HG03520 (cell line): ENCODE measurements at regions not wholly inside any gene's neighbourhood (a gene's known extent, or its start where the extent isn't known, plus 50 kb on each side); places are given as distances from the start of the nearest gene placed in this dataset.

ENCODE experiments used
- ATAC-seq: cut with Tn5 transposase; IDR thresholded peaks from one replicate; pipeline ENCODE4 v1.9.1; 2021; ENCODE audit warnings: mild to moderate bottlenecking, moderate library complexity; ENCODE audit not compliant: unreplicated experiment

GRCh38 chrX:10800796-10801195, 180.4 kb upstream of the MID1 start:
- no peak for ATAC-seq

- no peak for ATAC-seq
Observed at GRCh38 chrX:10811111-10811510, 190.7 kb upstream of the MID1 start.

- ATAC-seq = no peak
Observed at GRCh38 chrX:10813761-10814160, 193.4 kb upstream of the MID1 start.

- ATAC-seq = no peak
Observed at GRCh38 chrX:10818651-10819050, 198.3 kb upstream of the MID1 start.

DNA sequence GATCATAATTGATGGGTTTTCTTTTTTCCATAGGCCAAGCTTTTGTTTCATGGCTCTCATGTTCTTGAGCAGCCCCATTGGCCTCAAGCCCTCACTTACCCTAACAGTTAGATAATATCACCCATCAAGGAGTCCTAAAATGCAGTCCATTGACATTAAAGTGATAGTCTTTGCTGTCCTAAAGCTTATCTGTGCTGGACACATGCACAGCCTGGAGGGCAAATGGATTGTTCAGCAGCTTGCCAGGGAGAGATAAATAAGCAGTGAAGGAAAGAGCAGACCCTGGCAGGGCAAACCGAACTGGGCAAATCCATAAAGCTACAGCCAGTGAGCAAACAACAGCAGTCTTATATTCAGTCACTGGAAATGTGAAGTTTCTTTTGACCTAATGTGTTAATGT, 199.6 kb upstream of the MID1 start:
- no peak for ATAC-seq

GRCh38 chrX:10821293-10821692, 200.9 kb upstream of the MID1 start:
- ATAC-seq = no peak

GRCh38 chrX:10828036-10828435, 207.7 kb upstream of the MID1 start:
- no peak for ATAC-seq

DNA sequence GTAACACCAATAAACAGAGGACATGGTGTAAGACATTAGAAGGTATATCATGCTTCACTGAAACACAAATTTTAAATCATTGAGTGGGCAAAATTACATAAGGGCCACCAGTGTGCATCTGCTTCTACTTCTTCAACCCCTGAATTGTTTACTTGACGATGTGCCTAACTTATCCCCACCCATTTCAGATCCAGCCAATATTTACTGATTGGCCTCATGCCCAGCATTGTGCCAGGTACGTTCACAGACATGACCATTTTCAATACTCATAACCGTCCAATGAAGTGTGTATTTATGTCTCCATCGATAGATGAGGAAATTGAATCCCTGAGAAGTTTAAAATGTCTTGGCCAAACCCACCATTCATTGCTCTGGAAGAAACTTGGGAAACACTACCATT, 208.3 kb upstream of the MID1 start:
- no peak for ATAC-seq

GRCh38 chrX:10831716-10832502, 211.5 kb upstream of the MID1 start:
- ATAC-seq = no peak

GRCh38 chrX:10833299-10834169, 213.1 kb upstream of the MID1 start:
- ATAC-seq = no peak

DNA sequence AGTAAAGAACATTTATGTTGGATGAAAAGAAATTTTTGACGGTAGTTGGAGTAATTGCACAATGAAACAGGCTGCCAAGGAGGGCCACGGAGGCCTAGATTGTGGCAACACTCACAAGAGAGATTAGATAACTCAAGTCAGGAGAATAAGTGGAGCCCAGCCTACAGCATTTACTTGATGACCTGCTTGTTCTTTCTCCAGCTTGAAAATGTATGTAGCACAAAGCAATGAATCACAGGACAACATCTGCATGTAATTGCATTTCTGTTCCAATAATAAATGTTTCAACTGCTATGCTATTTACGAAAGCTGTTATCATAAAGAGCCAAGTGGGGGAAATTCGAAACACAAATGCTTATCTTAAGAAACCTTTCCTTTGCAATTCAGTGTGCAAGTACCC, 221.2 kb upstream of the MID1 start:
- no peak for ATAC-seq

DNA sequence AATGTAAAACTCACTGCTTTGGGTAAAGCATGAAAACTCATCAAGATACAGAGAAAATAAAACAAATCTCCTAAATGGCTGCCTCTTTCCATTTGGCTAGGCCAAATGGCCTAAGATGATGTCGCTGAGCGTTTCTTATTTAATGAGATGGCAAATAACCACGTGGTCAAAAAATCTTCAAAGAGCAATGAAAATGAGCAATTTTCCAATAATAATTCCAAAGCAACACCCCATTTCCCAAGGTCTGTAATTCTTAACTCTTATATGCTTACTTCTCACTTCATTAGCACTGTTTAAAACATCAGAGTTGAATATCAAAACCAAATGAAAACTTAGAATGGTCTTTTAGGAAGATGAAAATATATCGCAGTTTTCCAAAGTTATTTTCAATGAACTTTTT, 222.3 kb upstream of the MID1 start:
- ATAC-seq = no peak

GRCh38 chrX:10847333-10847732, 226.9 kb upstream of the MID1 start:
- no peak for ATAC-seq

DNA sequence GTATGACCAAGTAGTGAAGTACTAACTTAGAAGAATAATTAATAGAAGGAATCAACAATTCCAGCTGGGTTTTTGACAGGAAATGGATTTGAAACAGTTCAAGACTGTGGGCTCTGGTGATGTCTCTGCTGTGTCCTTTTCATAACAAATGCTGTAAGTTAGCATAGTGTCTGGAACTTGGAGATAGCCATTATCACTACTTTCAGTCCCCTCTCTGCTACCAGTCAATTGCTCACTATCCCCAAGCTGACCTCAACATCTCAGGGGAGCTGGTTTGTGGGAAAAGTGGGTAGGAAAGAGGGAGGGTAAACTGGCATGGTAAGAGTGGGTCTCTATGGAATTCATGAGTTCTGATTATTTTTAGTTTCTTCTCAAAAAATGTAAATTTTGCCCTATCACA, 231.4 kb upstream of the MID1 start:
- ATAC-seq = no peak

GRCh38 chrX:10854594-10854993, 234.2 kb upstream of the MID1 start:
- ATAC-seq = no peak

GRCh38 chrX:10855845-10856244, 235.5 kb upstream of the MID1 start:
- no peak for ATAC-seq

GRCh38 chrX:10856797-10857196, 236.4 kb upstream of the MID1 start:
- ATAC-seq = no peak

DNA sequence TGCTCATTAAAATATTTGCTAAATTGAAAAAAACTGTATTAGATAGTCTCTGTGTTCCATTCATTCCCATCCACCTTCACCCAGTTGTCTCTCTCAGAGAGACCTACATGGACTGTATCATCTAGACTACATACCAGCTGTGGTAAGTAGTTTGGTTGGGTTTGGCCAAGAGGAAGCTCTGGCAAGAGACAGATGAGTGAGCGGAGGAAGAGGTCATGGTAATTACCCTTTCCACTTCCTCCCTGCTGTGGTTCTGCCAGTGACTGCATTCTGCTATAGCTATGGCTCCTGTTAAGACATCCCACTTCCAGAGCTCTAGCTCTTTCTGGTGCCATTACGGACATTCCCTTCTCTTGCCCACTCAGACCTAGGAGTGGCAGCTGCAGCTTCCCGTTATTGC, 239.0 kb upstream of the MID1 start:
- ATAC-seq = no peak

GRCh38 chrX:10875995-10876394, 235.1 kb upstream of the HCCS start:
- ATAC-seq = peak; percentile 73

GRCh38 chrX:10882484-10882883, 228.6 kb upstream of the HCCS start:
- no peak for ATAC-seq

GRCh38 chrX:10884246-10884645, 226.9 kb upstream of the HCCS start:
- no peak for ATAC-seq

DNA sequence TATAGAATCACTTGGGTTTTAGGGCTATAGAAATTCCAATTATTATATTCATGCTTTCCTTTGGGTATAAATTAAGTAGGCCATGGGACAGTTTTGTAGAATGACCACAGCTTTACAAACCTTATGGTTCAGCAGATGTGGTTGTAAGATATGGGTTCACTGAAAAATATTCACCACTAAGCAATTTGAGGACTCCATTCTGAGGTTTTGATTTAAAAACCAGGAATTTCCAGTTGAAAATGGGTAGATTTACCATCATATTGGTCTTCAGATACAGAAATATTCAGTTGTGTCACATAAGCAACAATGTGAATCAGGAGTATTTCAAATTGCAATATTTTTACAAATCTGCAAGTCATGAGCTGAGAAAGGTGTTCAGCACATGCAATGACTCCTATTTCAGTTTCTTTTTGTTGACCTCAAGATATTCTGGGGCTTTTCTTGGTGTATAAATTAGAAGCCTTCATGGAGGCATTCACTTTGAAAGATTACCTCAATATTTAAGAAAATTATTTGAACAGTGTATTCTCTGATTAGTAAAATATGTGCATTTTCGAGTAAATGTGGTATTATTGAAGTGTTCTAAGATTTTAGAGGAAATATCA, 218.4 kb upstream of the HCCS start:
- no peak for ATAC-seq
